HCEC 1CT (cell line): ENCODE measurements at regions not wholly inside any gene's neighbourhood (a gene's known extent, or its start where the extent isn't known, plus 50 kb on each side); places are given as distances from the start of the nearest gene placed in this dataset.
"Not testable (repeated sequence)": the region's sequence is repeated elsewhere in the genome, so short reads cannot be mapped to it uniquely, and the experiment has no call there.

ENCODE experiments used
- DNase-seq: peaks from one replicate; pipeline ENCODE4 v3.0.0-alpha.2; 2017

- DNase-seq: no peak
Measured at GRCh38 chr10:83995738-83996331, 143.5 kb upstream of the GHITM start.

DNA sequence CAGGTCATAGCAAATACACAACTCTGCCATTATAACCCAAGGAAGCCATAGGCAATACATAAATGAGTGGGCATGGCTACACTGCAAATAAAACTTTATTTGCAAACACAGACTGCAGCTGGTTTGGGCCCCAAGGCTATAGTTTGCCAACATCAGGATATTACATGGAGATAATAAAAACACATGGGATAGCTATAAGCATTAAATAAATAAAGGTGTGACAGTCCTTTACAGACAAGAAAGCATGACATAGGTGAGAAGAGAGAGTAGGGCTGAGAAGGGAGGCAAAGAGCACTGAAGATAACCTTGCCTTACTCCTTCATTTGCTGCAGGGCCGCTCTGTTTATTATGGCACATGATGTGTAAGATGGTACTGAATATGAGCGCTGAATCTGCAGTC, 135.1 kb upstream of the GHITM start:
- DNase-seq: no peak

GRCh38 chr10:84005403-84005802, 133.9 kb upstream of the GHITM start:
- DNase-seq: no peak

- no peak for DNase-seq
Measured at GRCh38 chr10:84007482-84007881, 131.8 kb upstream of the GHITM start.

DNA sequence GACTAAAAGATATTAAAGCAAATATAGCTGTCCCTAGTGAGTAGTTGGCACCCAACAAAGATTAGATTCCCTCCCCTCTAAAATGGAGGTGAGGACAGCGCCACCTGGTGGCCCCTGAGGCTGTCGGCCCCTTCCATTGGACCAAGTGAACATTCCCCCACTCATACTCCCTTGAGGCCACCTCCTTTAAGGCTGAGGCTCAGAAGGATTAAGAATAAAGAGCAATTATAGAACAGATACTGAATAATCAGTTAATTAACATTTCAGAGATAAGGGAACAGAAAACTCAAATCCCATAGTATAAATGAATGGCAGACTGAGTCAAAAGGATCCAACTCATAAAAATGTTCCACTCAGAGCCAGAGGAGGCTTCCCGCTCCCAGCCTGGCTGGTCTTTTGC, 130.4 kb upstream of the GHITM start:
- no peak for DNase-seq

DNA sequence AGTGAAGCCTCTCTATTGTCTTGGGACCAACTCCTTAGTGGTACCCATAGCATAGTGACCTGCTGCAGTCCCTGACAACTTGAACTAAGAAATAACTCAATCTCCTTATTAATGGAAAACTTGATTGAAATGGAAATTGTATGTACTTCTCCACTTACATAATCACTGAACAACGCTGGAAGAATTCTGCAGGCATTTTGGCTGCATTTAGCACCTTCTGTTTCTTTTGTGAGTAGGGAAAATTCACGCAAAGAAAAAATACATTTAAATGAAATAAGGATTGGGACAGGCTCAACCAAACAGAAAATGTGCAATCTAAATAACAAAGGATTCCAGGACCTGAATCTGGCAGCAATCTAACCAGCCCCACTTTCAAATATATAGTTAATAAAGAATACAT, 126.9 kb upstream of the GHITM start:
- no peak for DNase-seq

- no peak for DNase-seq
Measured at GRCh38 chr10:84012831-84013458, 126.4 kb upstream of the GHITM start.

GRCh38 chr10:84015877-84016595, 123.3 kb upstream of the GHITM start:
- no peak for DNase-seq

GRCh38 chr10:84018826-84019225, 120.5 kb upstream of the GHITM start:
- no peak for DNase-seq

DNA sequence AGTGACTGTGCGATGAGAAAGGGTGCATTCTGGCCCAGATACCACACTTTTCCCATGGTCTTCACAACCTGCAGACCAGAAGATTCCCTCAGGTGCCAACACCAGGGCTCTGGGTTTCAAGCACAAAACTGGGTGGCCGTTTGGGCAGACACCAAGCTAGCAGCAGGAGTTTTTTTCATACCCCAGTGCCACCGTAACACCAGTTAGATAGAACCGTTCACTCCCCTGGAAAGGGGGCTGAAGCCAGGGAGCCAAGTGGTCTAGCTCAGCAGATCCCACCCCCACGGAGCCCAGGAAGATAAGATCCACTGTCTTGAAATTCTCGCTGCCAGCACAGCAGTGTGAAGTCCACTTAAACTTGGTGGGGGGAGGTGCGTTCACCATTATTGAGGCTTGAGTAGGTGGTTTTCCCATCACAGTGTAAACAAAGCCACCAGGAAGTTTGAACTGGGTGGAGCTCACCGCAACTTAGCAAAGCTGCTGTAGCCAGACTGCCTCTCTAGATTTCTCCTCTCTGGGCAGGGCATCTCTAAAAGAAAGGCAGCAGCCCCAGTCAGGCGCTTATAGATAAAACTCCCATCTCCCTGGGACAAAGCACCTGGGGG, 119.4 kb upstream of the GHITM start:
- DNase-seq: not testable (repeated sequence)

- DNase-seq: no peak
Measured at GRCh38 chr10:84026821-84027257, 112.5 kb upstream of the GHITM start.

GRCh38 chr10:84029840-84030239, 109.5 kb upstream of the GHITM start:
- no peak for DNase-seq

- DNase-seq: no peak
Measured at GRCh38 chr10:84038035-84038434, 101.3 kb upstream of the GHITM start.

- DNase-seq: no peak
Measured at GRCh38 chr10:84039957-84040356, 99.4 kb upstream of the GHITM start.

- DNase-seq: no peak
Measured at GRCh38 chr10:84047258-84048010, 91.9 kb upstream of the GHITM start.

- DNase-seq: no peak
Measured at GRCh38 chr10:84049645-84050011, 89.7 kb upstream of the GHITM start.

GRCh38 chr10:84053626-84054025, 85.7 kb upstream of the GHITM start:
- DNase-seq: no peak

DNA sequence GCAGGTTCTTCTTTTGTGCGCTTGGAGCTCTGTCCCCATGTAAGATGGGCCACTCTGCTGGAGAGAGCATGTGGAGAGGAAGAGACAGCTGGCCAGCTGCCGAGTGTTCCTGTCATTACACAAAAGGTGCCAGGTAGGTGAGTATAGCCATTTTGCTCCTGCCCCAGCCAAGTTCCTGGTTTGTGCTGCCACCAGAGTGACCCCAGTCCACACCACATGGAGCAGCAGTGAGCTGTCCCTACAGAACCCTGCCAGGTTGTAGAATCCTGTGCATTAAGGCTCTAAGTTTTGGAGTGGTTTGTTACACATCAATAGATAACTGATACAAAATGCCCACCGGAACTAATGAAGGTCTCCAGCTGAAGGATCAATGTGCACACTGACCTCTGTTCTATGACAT, 84.6 kb upstream of the GHITM start:
- DNase-seq: no peak

DNA sequence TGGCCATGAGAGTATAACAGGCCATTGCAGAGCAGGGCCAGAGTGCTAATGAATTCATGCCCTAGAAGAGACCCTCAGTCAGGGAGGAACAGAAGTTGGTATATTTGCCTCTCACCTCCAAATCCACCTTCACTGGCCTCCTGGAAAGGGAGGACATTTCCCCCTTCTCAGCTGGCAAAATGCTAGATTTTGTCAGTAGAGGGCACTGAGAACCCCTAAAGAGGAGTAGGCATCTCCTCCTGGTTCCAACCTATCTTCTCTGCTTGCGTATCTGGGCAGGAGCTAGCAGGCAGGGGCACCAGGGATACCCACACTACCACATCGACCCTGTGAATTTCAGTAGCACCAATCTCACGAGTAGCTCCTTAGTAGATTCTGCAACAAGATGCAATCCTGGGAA, 79.8 kb upstream of the GHITM start:
- no peak for DNase-seq

GRCh38 chr10:84063440-84063839, 75.9 kb upstream of the GHITM start:
- DNase-seq: no peak

DNA sequence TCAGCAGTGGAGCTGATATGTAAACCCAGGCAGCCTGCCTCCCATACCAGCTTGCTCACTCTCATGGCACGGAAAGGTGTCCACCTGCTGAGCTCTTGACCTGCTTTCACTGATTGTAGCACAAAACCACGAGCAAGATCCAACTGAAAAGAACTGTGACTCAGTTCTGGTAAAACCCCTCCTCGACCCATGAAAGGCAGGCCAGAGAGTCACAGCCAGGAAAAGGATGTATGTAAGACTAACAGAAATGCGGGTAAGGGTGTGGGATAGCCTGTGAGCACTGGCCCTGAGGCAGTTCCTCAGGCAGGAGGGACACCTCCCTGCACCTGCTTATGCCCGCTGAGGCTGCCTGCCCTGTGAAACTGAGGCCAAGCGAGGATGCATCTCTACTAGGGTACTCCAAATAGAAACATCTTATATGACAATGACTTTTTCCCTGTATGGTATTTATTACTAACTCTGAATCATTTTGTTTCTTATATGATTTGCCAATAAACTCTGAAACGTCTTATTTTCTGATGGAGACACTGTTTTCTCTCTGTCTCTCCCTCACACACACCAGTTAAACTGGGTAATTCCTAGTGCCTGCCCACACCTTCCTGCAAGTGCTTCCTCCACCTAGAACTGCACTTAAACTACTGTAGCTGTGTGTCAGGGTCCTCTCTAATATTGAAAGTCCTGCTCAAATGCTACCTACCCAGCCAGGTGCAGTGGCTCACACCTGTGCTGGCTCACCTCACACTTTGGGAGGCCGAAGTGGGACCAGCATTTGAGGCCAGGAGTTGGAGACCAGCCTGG, 73.3 kb upstream of the GHITM start:
- DNase-seq: no peak

DNA sequence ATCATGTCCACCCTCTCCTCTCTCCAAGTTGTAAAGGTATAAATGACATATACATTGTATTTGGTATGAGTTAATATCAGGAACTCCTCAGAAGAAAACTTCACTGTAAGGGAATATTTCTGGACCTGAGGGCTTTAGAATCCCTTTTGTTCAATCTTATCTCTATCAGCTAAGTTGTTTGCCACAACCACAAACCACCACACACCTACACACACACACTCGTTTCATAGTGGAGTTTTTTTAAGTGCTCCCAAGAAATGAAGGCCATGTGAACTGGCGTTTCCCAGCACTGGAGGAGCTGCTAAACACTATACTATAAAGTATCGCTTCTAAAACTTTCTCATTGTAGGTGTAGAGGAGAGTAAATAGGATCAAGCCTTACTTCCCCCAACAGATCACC, 64.8 kb upstream of the GHITM start:
- no peak for DNase-seq
